NCI-H748 treated with DMSO at 0.1 percent for 48 hours (cell line): ENCODE measurements at regions not wholly inside any gene's neighbourhood (a gene's known extent, or its start where the extent isn't known, plus 50 kb on each side); places are given as distances from the start of the nearest gene placed in this dataset.
"Not testable (repeated sequence)": the region's sequence is repeated elsewhere in the genome, so short reads cannot be mapped to it uniquely, and the experiment has no call there.

Experiments used
- DNase-seq: peaks from one replicate; lab custom pipeline; 2025; lab: John Stamatoyannopoulos, UW

- DNase-seq, result not testable (repeated sequence)
Observed at GRCh38 chr2:201946746-201947145, 86.9 kb upstream of the FZD7 start.

GRCh38 chr2:201947287-201947686 lies 86.4 kb upstream of the FZD7 start:
- DNase-seq, result no peak

DNA sequence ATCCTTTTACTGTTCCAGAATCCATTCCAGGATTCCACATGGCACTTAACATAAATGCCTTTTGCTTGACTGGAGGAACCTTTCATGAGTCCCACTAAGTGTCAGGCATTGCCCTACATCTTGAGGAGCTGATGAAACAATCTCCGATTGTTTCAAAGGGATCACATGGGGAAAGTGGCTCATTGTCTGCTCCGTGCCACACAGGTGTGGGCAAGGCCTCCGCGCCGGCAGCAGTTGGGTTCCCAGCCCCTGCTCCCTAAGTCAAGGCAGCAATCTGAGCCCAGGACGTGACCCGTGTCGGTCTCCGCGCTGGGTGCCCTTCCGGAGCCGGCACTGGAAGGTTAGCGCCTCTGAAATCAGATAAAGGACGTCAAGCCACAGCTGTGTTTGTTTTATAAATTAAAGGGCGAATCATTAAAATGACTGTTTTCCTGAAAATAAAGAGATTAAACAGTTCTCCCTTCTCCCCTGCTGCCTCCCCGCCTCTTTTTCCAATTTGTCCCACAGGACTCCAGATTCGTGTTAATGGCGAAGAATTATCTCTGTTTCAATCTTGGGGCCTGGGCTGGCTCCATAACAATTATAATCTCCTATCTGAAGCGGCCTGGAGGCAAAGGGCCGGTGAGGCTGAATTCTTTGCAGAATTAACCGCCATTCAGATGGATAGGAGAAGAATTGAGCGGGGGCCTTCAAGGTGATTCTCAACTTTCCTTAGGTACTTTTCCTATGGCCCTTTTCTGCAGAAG lies 84.3 kb upstream of the FZD7 start:
- DNase-seq, result peak; percentile 88

GRCh38 chr2:201949927-201950246 lies 83.8 kb upstream of the FZD7 start:
- DNase-seq, result no peak

GRCh38 chr2:201950606-201951005 lies 83.0 kb upstream of the FZD7 start:
- no peak for DNase-seq

DNA sequence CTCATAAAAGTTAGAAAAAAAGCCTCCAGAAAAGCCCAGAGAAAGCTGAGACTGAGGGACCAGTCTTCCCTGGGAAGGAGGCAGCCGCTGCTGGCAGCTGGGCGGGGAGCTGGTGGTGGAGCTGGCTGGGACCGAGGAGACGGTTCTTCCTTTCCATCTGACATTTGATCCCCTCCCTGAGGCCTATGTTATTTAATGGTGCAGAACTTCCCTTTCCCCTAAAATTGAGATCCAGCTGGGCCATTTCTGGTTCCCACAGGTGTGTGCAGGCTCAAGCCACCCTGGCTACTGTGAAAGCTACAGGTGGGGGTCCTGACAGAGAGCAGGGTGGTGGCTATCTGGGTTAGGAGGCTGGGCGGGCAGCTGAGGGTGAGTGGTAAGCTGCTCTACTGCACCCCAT lies 81.5 kb upstream of the FZD7 start:
- DNase-seq, result no peak

DNA sequence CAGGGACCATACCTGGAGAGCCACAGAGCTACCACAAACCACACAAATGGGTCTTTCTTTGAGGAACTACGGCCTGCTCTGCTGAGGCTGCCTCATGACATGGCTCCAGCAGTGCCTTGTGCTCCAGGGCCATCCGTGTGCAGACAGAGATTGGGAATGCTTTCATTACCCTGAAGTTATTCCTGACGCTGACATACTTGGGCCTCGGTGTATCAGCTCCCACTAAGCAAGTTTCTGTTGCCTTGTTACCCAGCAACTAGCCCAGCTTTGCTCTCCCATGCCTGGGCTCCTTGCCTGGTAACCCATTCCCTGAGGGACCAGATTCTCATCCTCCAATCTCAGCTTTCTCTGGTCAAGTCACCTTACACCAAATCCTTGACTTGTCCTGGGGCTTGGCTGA lies 80.3 kb upstream of the FZD7 start:
- no peak for DNase-seq

DNA sequence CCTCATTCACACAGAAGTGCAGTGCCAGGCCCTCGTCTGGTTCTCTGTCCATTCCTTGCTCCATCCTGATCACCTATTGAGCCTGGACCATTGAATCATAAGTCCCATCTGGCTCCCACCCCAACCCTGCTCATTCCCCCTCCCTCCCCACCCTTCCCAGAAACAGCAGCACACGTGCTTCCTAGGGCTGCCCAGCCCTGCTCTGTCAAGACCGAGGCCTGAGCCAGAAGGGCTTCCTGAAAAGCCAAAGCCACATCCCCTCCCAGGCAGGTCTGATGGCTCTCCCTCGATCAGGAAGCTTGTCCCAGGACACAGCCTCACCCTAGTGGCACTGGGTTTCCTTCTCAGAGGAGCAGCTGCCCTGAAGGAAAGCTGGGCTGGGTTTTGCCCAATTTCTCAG lies 79.8 kb upstream of the FZD7 start:
- DNase-seq, result no peak

DNA sequence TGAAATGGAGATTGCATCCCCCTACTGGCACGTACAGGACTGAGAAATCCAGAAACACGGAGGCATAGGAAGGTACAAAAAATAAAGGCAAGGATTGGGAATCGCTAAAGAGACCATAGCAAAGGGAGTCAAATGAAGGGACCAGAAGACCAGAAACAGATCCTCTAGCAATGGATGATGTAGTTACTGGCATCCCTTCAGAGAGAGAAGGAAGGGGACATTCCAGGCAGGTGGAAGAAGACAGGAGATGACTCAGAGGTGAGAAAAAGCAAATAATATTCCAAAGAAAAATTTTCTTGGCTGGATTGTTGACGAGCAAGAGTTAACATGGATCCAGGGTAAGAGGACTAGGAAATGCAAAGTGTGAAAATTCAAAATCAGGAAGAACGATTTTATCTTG lies 78.4 kb upstream of the FZD7 start:
- no peak for DNase-seq

GRCh38 chr2:201955702-201956141 lies 77.9 kb upstream of the FZD7 start:
- no peak for DNase-seq

GRCh38 chr2:201956361-201956760 lies 77.3 kb upstream of the FZD7 start:
- DNase-seq, result no peak

GRCh38 chr2:201957091-201957490 lies 76.6 kb upstream of the FZD7 start:
- DNase-seq, result no peak

DNA sequence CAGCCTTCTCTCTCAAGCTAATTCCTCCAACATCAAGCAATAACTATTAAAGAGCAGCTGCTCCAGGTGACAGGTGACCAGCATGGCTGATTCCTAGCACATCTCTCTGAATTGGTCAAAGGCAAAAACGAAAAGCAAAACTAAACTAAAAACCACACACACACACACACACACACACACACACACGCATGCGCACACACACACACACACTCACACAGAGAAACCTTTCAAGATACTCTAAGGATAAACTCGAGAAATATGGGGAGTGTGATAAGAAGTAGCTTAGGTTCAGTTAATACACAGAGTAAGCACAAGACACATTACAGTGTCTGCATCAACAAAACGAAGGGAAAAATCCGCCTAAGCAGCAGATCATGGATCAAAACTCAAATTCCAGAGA lies 74.5 kb upstream of the FZD7 start:
- DNase-seq, result no peak

DNA sequence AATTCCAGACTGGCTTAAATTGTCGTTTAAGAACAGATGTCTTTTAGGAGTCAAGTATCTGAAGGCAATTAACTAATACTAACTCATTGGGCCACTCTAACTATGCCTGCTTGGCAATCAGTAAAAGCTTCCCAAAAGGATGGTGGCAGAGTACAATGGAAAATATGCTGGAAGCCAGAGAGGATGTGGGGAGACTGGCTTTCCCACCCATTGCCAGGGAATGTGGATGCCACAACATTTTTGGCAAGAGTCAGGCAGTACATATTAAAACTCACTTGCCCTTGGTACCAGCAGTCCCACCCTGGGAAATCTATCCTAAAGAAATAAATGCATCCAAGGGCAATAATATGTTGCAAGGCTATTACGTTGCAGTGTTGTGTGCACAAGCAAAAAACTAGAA lies 74.0 kb upstream of the FZD7 start:
- no peak for DNase-seq

DNA sequence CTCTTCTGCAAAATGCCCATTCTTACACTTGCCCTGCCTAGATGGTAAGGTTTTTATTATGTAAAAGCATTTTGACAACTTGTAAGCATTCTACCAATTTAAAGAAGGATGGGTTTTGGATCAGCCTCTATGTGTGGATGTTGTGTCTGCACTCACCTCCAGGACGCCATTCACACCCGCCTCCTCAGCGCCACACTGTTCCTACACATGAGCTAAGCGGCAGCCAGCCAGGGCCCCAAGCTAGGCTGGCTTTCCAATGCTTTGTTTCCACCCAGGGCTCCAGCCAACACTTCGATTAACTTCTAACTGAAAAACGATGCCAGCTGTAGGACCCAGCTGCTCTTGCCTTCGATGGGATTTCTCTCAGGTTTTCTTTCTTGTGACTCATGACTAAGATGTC lies 73.3 kb upstream of the FZD7 start:
- DNase-seq, result no peak

DNA sequence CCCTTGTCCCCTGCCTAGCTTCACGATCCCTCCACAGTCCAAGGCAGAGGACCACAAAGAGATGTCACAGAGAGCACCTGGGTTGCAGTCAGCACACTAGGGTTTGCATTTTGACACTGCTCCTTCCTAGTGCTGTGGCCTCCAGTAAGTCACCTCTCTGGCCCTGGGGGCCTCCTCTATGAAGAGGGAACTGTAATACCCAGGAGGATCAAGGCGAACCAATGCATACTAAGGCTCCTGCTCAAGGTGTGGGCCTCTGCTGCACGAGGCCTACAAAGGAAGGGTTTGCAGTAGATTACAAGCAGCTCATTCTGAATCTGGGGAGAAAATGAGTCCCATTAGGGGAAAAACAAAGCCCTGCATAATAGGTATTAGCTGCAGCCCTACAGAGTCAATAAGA lies 72.3 kb upstream of the FZD7 start:
- DNase-seq, result no peak

- DNase-seq, result peak; percentile 23
Observed at GRCh38 chr2:201962774-201963562, 70.7 kb upstream of the FZD7 start.

- DNase-seq, result no peak
Observed at GRCh38 chr2:201964011-201964410, 69.6 kb upstream of the FZD7 start.

- DNase-seq, result no peak
Observed at GRCh38 chr2:201964631-201965206, 68.9 kb upstream of the FZD7 start.

DNA sequence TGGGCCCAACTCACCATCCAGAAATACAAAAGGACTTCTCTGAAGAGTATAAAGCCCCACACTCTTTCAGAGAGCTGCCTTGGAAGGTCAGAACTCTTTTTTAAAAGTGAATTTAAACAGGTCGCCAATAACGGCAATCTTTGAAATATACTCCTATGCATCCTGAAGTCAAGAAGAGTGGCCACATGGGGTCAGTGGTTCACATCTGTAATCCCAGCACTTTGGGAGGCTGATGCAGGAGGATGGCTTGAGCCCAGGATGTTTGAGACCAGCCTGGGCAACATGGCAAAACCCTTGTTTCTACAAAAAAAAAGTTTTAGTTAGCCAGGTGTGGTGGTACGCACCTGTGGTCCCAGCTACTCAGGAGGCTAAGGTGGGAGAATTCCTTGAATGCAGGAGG lies 68.1 kb upstream of the FZD7 start:
- DNase-seq, result no peak

DNA sequence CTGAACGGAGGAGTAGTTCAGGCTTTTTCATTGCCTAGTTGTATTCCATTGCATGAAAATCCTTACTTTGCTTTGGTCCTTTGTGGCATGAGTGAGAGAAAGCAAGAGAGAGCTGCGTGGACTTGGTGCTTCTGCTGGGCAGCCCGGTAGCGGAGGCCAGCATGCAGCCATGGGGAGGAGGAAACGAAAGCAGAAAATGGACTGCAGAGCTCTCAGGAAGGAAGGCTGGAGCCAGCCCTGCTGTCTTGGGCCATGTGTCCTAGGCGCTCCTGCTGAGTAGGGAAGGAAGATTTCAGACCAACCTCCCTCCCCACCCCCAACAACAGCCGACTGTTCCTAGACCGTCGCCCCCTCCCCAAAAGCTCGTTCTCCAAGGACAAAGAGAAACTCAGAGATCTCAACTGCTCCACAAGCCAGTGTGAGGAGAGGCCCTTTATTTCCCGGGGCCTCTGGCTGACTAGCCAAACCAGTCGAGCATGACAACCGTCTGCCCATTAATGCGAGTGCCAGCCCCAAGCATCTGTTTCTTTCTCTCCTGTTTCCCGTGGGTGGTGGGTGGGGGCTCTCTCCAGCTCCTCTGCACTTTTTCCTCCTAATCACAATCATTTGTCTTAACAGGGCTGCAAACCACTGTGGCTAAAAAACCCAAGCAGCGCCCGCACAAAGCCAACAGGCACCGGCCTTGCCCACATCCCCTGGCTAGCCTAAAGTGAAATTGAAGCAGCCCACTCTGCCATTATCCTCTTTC lies 66.8 kb upstream of the FZD7 start:
- no peak for DNase-seq

- no peak for DNase-seq
Observed at GRCh38 chr2:201968050-201968449, 65.6 kb upstream of the FZD7 start.

GRCh38 chr2:201968476-201968875 lies 65.2 kb upstream of the FZD7 start:
- DNase-seq, result no peak
